Endothelial cell of umbilical vein (primary cell): ENCODE measurements at regions not wholly inside any gene's neighbourhood (a gene's known extent, or its start where the extent isn't known, plus 50 kb on each side); places are given as distances from the start of the nearest gene placed in this dataset.

Experiments used
- BruUV-seq: library from RNA; stranded (reverse); fragments of 400-500 nt; replicated peaks from 2 replicates; lab custom pipeline; 2021; lab: Mats Ljungman, UMichigan
- CTCF ChIA-PET: fragments of 300-600, 350-600 bp; sonication (Branson Sonifier 250); formaldehyde crosslinking; loops from one replicate; lab custom pipeline; 2021; ENCODE audit warnings: antibody characterized with exemption, inconsistent platforms; lab: Charles Lee
- POLR2A ChIA-PET: fragments of 300-600, 350-600 bp; sonication (Branson Sonifier 250); formaldehyde crosslinking; loops from one replicate; lab custom pipeline; 2021; ENCODE audit warnings: antibody characterized with exemption, inconsistent platforms; lab: Charles Lee
- DNase-seq: peaks from one replicate; pipeline ENCODE4 v3.0.0-alpha.2; 2011; ENCODE audit warnings: low read depth, low spot score
- FAIRE-seq: peaks from 2 replicates; lab custom pipeline; 2011; peaks lifted over from hg19 to GRCh38; lab: Jason Lieb, UNC
- H2AFZ ChIP-seq: 2 replicates; pipeline ENCODE4 v1.6.0; 2012; ENCODE audit warnings: low read depth, low read length, control low read depth, inconsistent platforms
- H3K27ac ChIP-seq: 2 replicates; pipeline ENCODE4 v1.5.1; 2011; ENCODE audit warnings: low read depth, mild to moderate bottlenecking, control low read depth, low read length, moderate library complexity; ENCODE audit not compliant: insufficient read depth
- H3K27me3 ChIP-seq, 2 experiments: 2 replicates each; pipeline versions ENCODE4 v1.6.0 to v1.6.1; 2011; ENCODE audit warnings: low read length in 2 of 2, mixed read lengths in 1 of 2; ENCODE audit not compliant: control insufficient read depth in 2 of 2, insufficient read depth in 2 of 2
- H3K36me3 ChIP-seq, 2 experiments: 2 replicates in 1 of 2; 3 replicates in 1 of 2; pipeline ENCODE4 v1.5.1; 2011; ENCODE audit warnings: low read length in 2 of 2, mild to moderate bottlenecking in 1 of 2, moderate library complexity in 1 of 2; ENCODE audit not compliant: control insufficient read depth in 2 of 2, insufficient read depth in 2 of 2; ENCODE audit errors: extremely low read depth in 1 of 2
- H3K4me1 ChIP-seq: 3 replicates; pipeline ENCODE4 v1.5.1; 2011; ENCODE audit warnings: mild to moderate bottlenecking, low read length; ENCODE audit not compliant: control insufficient read depth, insufficient read depth; ENCODE audit errors: extremely low read depth
- H3K4me2 ChIP-seq: 2 replicates; pipeline ENCODE4 v1.6.1; 2011; ENCODE audit warnings: low read length, control low read depth, mixed read lengths; ENCODE audit not compliant: insufficient read depth
- H3K4me3 ChIP-seq, 3 experiments: fragments of 200-600 bp in 1 of 3; sonication (generic), shearing (Covaris generic) in 1 of 3; replicated peaks in 1 of 3; 2 replicates each; pipeline ENCODE4 v1.5.1; 2011 to 2016; ENCODE audit warnings: control low read depth in 3 of 3, low read length in 3 of 3, mild to moderate bottlenecking in 2 of 3, inconsistent platforms in 1 of 3, low read depth in 1 of 3, moderate library complexity in 1 of 3; ENCODE audit not compliant: insufficient read depth in 1 of 3
- H3K79me2 ChIP-seq: 2 replicates; pipeline ENCODE4 v1.6.0; 2012; ENCODE audit warnings: low read length, inconsistent platforms; ENCODE audit not compliant: control insufficient read depth, insufficient read depth
- H3K9ac ChIP-seq: replicated peaks from 2 replicates; pipeline ENCODE3; 2011; ENCODE audit warnings: low read length, control low read depth; ENCODE audit not compliant: insufficient read depth; ENCODE audit errors: extremely low read depth
- H3K9me1 ChIP-seq: replicated peaks from 3 replicates; pipeline ENCODE4 v1.6.0; 2011; ENCODE audit warnings: mild to moderate bottlenecking, low read length; ENCODE audit not compliant: control insufficient read depth, insufficient read depth; ENCODE audit errors: extremely low read depth
- H3K9me3 ChIP-seq: replicated peaks from 2 replicates; pipeline ENCODE4 v1.5.1; 2012; ENCODE audit warnings: low read length, inconsistent platforms; ENCODE audit not compliant: control insufficient read depth, insufficient read depth
- H4K20me1 ChIP-seq: replicated peaks from 2 replicates; pipeline ENCODE3; 2011; ENCODE audit warnings: mild to moderate bottlenecking, low read length; ENCODE audit not compliant: control insufficient read depth, insufficient read depth; ENCODE audit errors: extremely low read depth
- CTCF ChIP-seq, 2 donors: IDR thresholded peaks; 1 replicate in 1 of 2; 2 replicates in 1 of 2; pipeline ENCODE4 v1.5.1; 2011; ENCODE audit warnings: low read length in 2 of 2, mild to moderate bottlenecking in 2 of 2, moderate library complexity in 2 of 2, control low read depth in 1 of 2, inconsistent platforms in 1 of 2, low read depth in 1 of 2; ENCODE audit not compliant: insufficient read depth in 1 of 2; ENCODE audit errors: extremely low read depth in 1 of 2
- EZH2 ChIP-seq: IDR thresholded peaks from 2 replicates; pipeline ENCODE4 v1.6.1; 2012; ENCODE audit warnings: borderline replicate concordance, low read depth, mild to moderate bottlenecking, moderate library complexity, low read length, inconsistent platforms; ENCODE audit not compliant: severe bottlenecking
- FOS ChIP-seq: IDR thresholded peaks from 2 replicates; pipeline ENCODE4 v1.6.1; 2011; ENCODE audit warnings: mild to moderate bottlenecking, low read length, moderate library complexity, borderline replicate concordance; ENCODE audit not compliant: insufficient read depth
- GATA2 ChIP-seq: IDR thresholded peaks from 2 replicates; pipeline ENCODE4 v1.7.0; 2011; ENCODE audit warnings: low read depth, mild to moderate bottlenecking, moderate library complexity, mixed read lengths, low read length; ENCODE audit not compliant: insufficient read length, insufficient read depth
- JUN ChIP-seq: IDR thresholded peaks from 2 replicates; pipeline ENCODE4 v1.6.1; 2011; ENCODE audit warnings: borderline replicate concordance, low read depth; ENCODE audit not compliant: insufficient read length, insufficient read depth
- MAX ChIP-seq: IDR thresholded peaks from 2 replicates; pipeline ENCODE4 v1.6.1; 2011; ENCODE audit not compliant: insufficient read depth, insufficient read length
- MYC ChIP-seq: IDR thresholded peaks from one replicate; pipeline ENCODE4 v1.6.1; 2011; ENCODE audit warnings: mild to moderate bottlenecking, low read depth, low read length
- POLR2A ChIP-seq: IDR thresholded peaks from 2 replicates; pipeline ENCODE4 v1.6.1; 2012; ENCODE audit warnings: low read depth, mild to moderate bottlenecking, control low read depth, low read length
- POLR2AphosphoS5 ChIP-seq: IDR thresholded peaks from 2 replicates; pipeline ENCODE4 v1.6.1; 2012; ENCODE audit warnings: low read depth, mild to moderate bottlenecking, control low read depth, low read length, moderate library complexity; ENCODE audit not compliant: insufficient read depth
- dilution Hi-C: fragments of 300-500 bp; cut with MboI; formaldehyde crosslinking; loops from one replicate; pipeline ENCODE4 v1.15.0; 2019; ENCODE audit warnings: low sequenced_read_pairs; ENCODE audit not compliant: extremely low pct_ligation_motif_present
- intact Hi-C: fragments of 100-400 bp; cut with micrococcal nuclease; formaldehyde crosslinking; loops from one replicate; pipeline ENCODE4 v1.10.0; 2022

- H3K79me2 ChIP-seq, result no peaks in the 10 kb centered on the region
- dilution Hi-C loops, result no loop called here
- POLR2A ChIA-PET, result no interaction called here
- no peaks in the 10 kb centered on the region for H3K4me1 ChIP-seq
- no peak overlapping the region for H3K27ac ChIP-seq
- BruUV-seq, result no TSS peak
- CTCF ChIA-PET, result no interaction called here
- intact Hi-C loops, result no loop called here
- no peaks in the 10 kb centered on the region for H3K36me3 ChIP-seq
- no peak overlapping the region for H3K4me3 ChIP-seq
- no peaks in the 10 kb centered on the region for H3K9me1 ChIP-seq
- no peaks in the 10 kb centered on the region for H4K20me1 ChIP-seq
- no peak for FAIRE-seq
- H3K9me3 ChIP-seq, result no peaks in the 10 kb centered on the region
- no peak overlapping the region for H3K9ac ChIP-seq
- H3K4me2 ChIP-seq, result no peak overlapping the region
- no peak for DNase-seq
- H2AFZ ChIP-seq, result no peak overlapping the region
- no peaks in the 10 kb centered on the region for H3K27me3 ChIP-seq
- no peak for TF ChIP-seq POLR2A
- TF ChIP-seq FOS, result no peak
- TF ChIP-seq EZH2, result no peak
- no peak for TF ChIP-seq JUN
- no peak for TF ChIP-seq GATA2
- no peak for TF ChIP-seq CTCF (IDR thresholded peaks at IDR 0.05; ENCODE audit: extremely low read depth in 1 of 2, insufficient read depth in 1 of 2, low read depth in 1 of 2, low read length in 2 of 2)
- TF ChIP-seq POLR2AphosphoS5, result no peak
- no peak for TF ChIP-seq MYC
- TF ChIP-seq MAX, result no peak
Measured at GRCh38 chr20:60115451-60115850, 157.2 kb downstream of the CDH26 start.
